ENCODE measurements at regions not wholly inside any gene's neighbourhood (a gene's known extent, or its start where the extent isn't known, plus 50 kb on each side); places are given as distances from the start of the nearest gene placed in this dataset.
"Not testable (repeated sequence)": the region's sequence is repeated elsewhere in the genome, so short reads cannot be mapped to it uniquely, and the experiment has no call there.

- Mint-ChIP-seq H3K27me3 (ENCODE audit: low read depth) (no peaks in the 10 kb centered on the region), H3K27ac (no peak overlapping the region), H3K4me3 (no peak overlapping the region), H3K4me1 (no peaks in the 10 kb centered on the region), H3K9me3 (peaks cover 7% of the 10 kb centered on the region), H3K36me3 (ENCODE audit: low read depth) (no peaks in the 10 kb centered on the region)
- no peak for TF ChIP-seq CTCF (IDR thresholded peaks at IDR 0.05; ENCODE audit: unreplicated experiment in 3 of 3)
Measured at GRCh38 chr12:38417101-38417500, 100.5 kb downstream of the ALG10B start.

GRCh38 chr12:38424436-38424835 lies 107.9 kb downstream of the ALG10B start:
- Mint-ChIP-seq H3K9me3 (peaks cover 13% of the 10 kb centered on the region), H3K4me3 (no peak overlapping the region), H3K27me3 (ENCODE audit: low read depth) (no peaks in the 10 kb centered on the region), H3K36me3 (ENCODE audit: low read depth) (no peaks in the 10 kb centered on the region), H3K27ac (no peak overlapping the region), H3K4me1 (no peaks in the 10 kb centered on the region)
- no peak for TF ChIP-seq CTCF (IDR thresholded peaks at IDR 0.05; ENCODE audit: unreplicated experiment in 3 of 3)

- Mint-ChIP-seq H3K27me3 (ENCODE audit: low read depth) (no peaks in the 10 kb centered on the region), H3K9me3 (peaks cover 3% of the 10 kb centered on the region), H3K27ac (peak overlapping the region in 1 of 3 experiments; percentile 33), H3K4me1 (no peaks in the 10 kb centered on the region), H3K4me3 (no peak overlapping the region), H3K36me3 (ENCODE audit: low read depth) (no peaks in the 10 kb centered on the region)
- TF ChIP-seq CTCF (IDR thresholded peaks at IDR 0.05; ENCODE audit: unreplicated experiment in 3 of 3) = no peak
Measured at GRCh38 chr12:38427442-38427841, 110.9 kb downstream of the ALG10B start.

- H3K27ac Mint-ChIP-seq = peak overlapping the region in 1 of 3 experiments; percentile 71
- no peaks in the 10 kb centered on the region for H3K4me1 Mint-ChIP-seq
- H3K4me3 Mint-ChIP-seq = no peak overlapping the region
- no peak for TF ChIP-seq CTCF (IDR thresholded peaks at IDR 0.05; ENCODE audit: unreplicated experiment in 3 of 3)
- H3K27me3 Mint-ChIP-seq (ENCODE audit: low read depth) = no peaks in the 10 kb centered on the region
- peaks cover 4% of the 10 kb centered on the region for H3K9me3 Mint-ChIP-seq
- H3K36me3 Mint-ChIP-seq (ENCODE audit: low read depth) = no peaks in the 10 kb centered on the region
Measured at GRCh38 chr12:38431921-38432320, 115.3 kb downstream of the ALG10B start.

GRCh38 chr12:38441871-38442281 lies 125.3 kb downstream of the ALG10B start:
- H3K4me1 Mint-ChIP-seq; H3K9me3 Mint-ChIP-seq; H3K36me3 Mint-ChIP-seq (ENCODE audit: low read depth): not testable (repeated sequence)

GRCh38 chr12:38445040-38445439 lies 128.5 kb downstream of the ALG10B start:
- H3K4me1 Mint-ChIP-seq = no peaks in the 10 kb centered on the region
- no peaks in the 10 kb centered on the region for H3K9me3 Mint-ChIP-seq
- H3K27ac Mint-ChIP-seq = no peak overlapping the region
- H3K4me3 Mint-ChIP-seq = no peak overlapping the region
- H3K36me3 Mint-ChIP-seq (ENCODE audit: low read depth) = no peaks in the 10 kb centered on the region
- TF ChIP-seq CTCF (IDR thresholded peaks at IDR 0.05; ENCODE audit: unreplicated experiment in 3 of 3) = no peak
- H3K27me3 Mint-ChIP-seq (ENCODE audit: low read depth) = no peaks in the 10 kb centered on the region

More at GRCh38 chr12:38441871-38442281, 125.3 kb downstream of the ALG10B start:
- not testable (repeated sequence) for H3K4me3 Mint-ChIP-seq; H3K27ac Mint-ChIP-seq; H3K27me3 Mint-ChIP-seq (ENCODE audit: low read depth)
